ENCODE measurements at regions not wholly inside any gene's neighbourhood (a gene's known extent, or its start where the extent isn't known, plus 50 kb on each side); places are given as distances from the start of the nearest gene placed in this dataset.

GRCh38 chr2:157087373-157088002 is 170.0 kb upstream of the GALNT5 start:
- ChIA-PET POLR2A (ENCODE audit: unreplicated experiment) (no interaction called here), CTCF (interaction anchor here (0.6 kb wide), 1 partner anchor 111 kb away, joined by 5 read pairs; no protein-coding TSS in a partner anchor)
- intact Hi-C loops (cut with micrococcal nuclease), result no loop called here
- H3K14ac ChIP-seq (replicated peaks; ENCODE audit: low read depth, low read length), result no peak overlapping the region; the same call in 1 of the 2 replicates
- in situ Hi-C loops (cut with MboI; ENCODE audit: low sequenced_read_pairs), result no loop called here
- H3K4me1 ChIP-seq (ENCODE audit: control insufficient read depth, insufficient read depth, low read length), result peaks cover 7% of the 10 kb centered on the region
- H2BK15ac ChIP-seq (ENCODE audit: low read depth, low read length), result peak overlapping the region; percentile 19; the same call in 1 of the 3 replicates
- no peak overlapping the region for H2AK5ac ChIP-seq (ENCODE audit: low read depth, low read length)
- no peak overlapping the region; the same call in 1 of the 2 replicates for H3K27ac ChIP-seq (ENCODE audit: insufficient read depth, low read length)
- H3K79me1 ChIP-seq (ENCODE audit: low read depth in 1 of 2, low read length in 2 of 2), result no peaks in the 10 kb centered on the region
- H2BK120ac ChIP-seq (ENCODE audit: low read depth, low read length), result peak overlapping the region; percentile 54; the same call in 1 of the 2 replicates
- ATAC-seq (ENCODE audit: low read depth), result peak; percentile 68
- H3K18ac ChIP-seq (ENCODE audit: low read depth, low read length), result peak overlapping the region; percentile 79; the same call in 1 of the 2 replicates
- TF ChIP-seq BHLHE40 (IDR thresholded peaks at IDR 0.05; ENCODE audit: low read depth, low read length) (peak; percentile 61; the same call in 1 of the 2 replicates), RAD21 (IDR thresholded peaks at IDR 0.05; ENCODE audit: low read length) (no peak)
- no peaks in the 10 kb centered on the region for H3K9me1 ChIP-seq (ENCODE audit: insufficient read depth, low read length)
- H2AFZ ChIP-seq (replicated peaks; ENCODE audit: low read length, poor library complexity), result peak overlapping the region; percentile 80
- H3K4me3 ChIP-seq (ENCODE audit: insufficient read depth, low read depth, low read length), result no peak overlapping the region
- no peak overlapping the region for H2AK9ac ChIP-seq (replicated peaks; ENCODE audit: low read depth, low read length, poor library complexity)
- H4K20me1 ChIP-seq (ENCODE audit: insufficient read depth, low read length), result no peaks in the 10 kb centered on the region
- H4K5ac ChIP-seq (ENCODE audit: low read depth, low read length), result peak overlapping the region; percentile 51; the same call in 1 of the 2 replicates
- peak overlapping the region; percentile 24 to 33; a peak in 3 of 4 replicates for H4K8ac ChIP-seq (ENCODE audit: low read depth in 2 of 2, low read length in 2 of 2)
- H3K27me3 ChIP-seq (ENCODE audit: control insufficient read depth, insufficient read depth, low read length), result no peaks in the 10 kb centered on the region
- H2BK5ac ChIP-seq (ENCODE audit: low read depth, low read length, poor library complexity, severe bottlenecking), result peak overlapping the region; percentile 81
- no peak overlapping the region for H3K23ac ChIP-seq (ENCODE audit: low read depth, low read length)
- H3K36me3 ChIP-seq (ENCODE audit: control insufficient read depth, insufficient read depth, low read length), result no peaks in the 10 kb centered on the region
- H3K4me2 ChIP-seq (ENCODE audit: low read depth, low read length), result peak overlapping the region; percentile 34
- no peaks in the 10 kb centered on the region for H3K9me3 ChIP-seq (ENCODE audit: control insufficient read depth, insufficient read depth, low read length)
- H3K4ac ChIP-seq (ENCODE audit: low read depth, low read length), result peak overlapping the region; percentile 15; the same call in 1 of the 2 replicates
- H2BK20ac ChIP-seq (ENCODE audit: low read depth, low read length), result peak overlapping the region; percentile 65; the same call in 1 of the 2 replicates
- H4K91ac ChIP-seq (ENCODE audit: insufficient read depth, low read depth, low read length), result peak overlapping the region; percentile 60
- DNase-seq, result peak; percentile 68
- WGBS, 2 experiments (ENCODE audit: extremely low coverage in 2 of 2, insufficient read length in 1 of 2), result 80% methylated on average over 1 of the region's 13 CpGs; no CpG with 5 or more reads in 1 of the 2 experiments
- no peak overlapping the region; the same call in 1 of the 2 replicates for H3K9ac ChIP-seq (ENCODE audit: low read depth, low read length)
- no peak overlapping the region for H3K56ac ChIP-seq (ENCODE audit: extremely low read depth, insufficient read depth, low read length)
- BruUV-seq (replicated peaks), result no TSS peak
- dilution Hi-C loops (cut with HindIII; ENCODE audit: low sequenced_read_pairs, unreplicated experiment), result no loop called here

Measured in IMR-90 (cell line).